Nephron (organoid): ENCODE measurements at regions not wholly inside any gene's neighbourhood (a gene's known extent, or its start where the extent isn't known, plus 50 kb on each side); places are given as distances from the start of the nearest gene placed in this dataset.

Experiments used
- H3K27ac Mint-ChIP-seq, 3 experiments: 2 replicates each; pipeline ENCODE4 v1.8.0; 2020; ENCODE audit warnings: mixed read lengths in 3 of 3, mild to moderate bottlenecking in 2 of 3, moderate library complexity in 1 of 3
- H3K27me3 Mint-ChIP-seq: 2 replicates; pipeline ENCODE4 v1.8.0; 2021; ENCODE audit warnings: low read depth, mild to moderate bottlenecking, moderate library complexity, mixed read lengths
- H3K36me3 Mint-ChIP-seq: 2 replicates; pipeline ENCODE4 v1.8.0; 2020; ENCODE audit warnings: low read depth, mixed read lengths
- H3K4me1 Mint-ChIP-seq: 2 replicates; pipeline ENCODE4 v1.8.0; 2020; ENCODE audit warnings: mixed read lengths
- H3K4me3 Mint-ChIP-seq, 3 experiments: 2 replicates each; pipeline ENCODE4 v1.8.0; 2020; ENCODE audit warnings: mild to moderate bottlenecking in 3 of 3, mixed read lengths in 3 of 3, moderate library complexity in 2 of 3
- H3K9me3 Mint-ChIP-seq: 2 replicates; pipeline ENCODE4 v1.8.0; 2020; ENCODE audit warnings: mixed read lengths
- CTCF ChIP-seq, 3 experiments: fragments of 200-600 bp; sonication (generic); IDR thresholded peaks; one replicate each; pipeline ENCODE4 v1.5.0; 2021; ENCODE audit warnings: antibody characterized with exemption in 3 of 3; ENCODE audit not compliant: unreplicated experiment in 3 of 3

DNA sequence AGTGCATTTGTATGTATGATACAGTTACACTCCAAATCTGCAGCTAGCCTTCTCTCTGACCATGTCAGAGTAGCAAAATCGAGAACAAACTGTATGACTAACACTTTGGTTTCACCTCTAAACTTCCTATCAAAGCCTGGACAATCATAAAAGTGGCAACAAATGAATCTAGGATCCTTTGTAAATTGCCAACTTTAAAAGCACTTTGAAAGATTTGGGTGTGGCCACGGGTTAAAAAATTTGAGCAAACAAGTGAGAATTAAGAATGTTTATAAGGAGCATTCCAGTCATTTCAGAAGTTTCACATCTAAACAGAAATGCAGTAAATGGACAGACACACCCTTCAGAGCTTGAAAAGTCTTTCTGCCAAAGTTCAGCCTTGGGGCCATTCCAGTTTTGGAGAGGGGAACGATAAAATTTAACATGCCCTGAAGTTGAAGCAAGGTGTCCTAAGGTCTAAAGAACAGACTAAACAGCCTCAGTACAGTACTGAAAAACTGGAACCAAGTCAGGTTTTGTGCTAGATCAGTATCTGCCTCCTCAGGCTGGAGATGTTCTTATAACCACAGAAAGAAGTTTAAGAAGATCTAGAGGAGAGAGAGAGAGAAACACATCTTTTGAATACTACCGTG is 181.9 kb upstream of the BDNF start:
- H3K36me3 Mint-ChIP-seq, result no peaks in the 10 kb centered on the region
- no peak overlapping the region for H3K4me3 Mint-ChIP-seq
- H3K27ac Mint-ChIP-seq, result no peak overlapping the region
- H3K9me3 Mint-ChIP-seq, result no peaks in the 10 kb centered on the region
- no peaks in the 10 kb centered on the region for H3K4me1 Mint-ChIP-seq
- TF ChIP-seq CTCF (IDR thresholded peaks at IDR 0.05; ENCODE audit: unreplicated experiment in 3 of 3), result no peak
- H3K27me3 Mint-ChIP-seq, result peaks cover 2% of the 10 kb centered on the region

DNA sequence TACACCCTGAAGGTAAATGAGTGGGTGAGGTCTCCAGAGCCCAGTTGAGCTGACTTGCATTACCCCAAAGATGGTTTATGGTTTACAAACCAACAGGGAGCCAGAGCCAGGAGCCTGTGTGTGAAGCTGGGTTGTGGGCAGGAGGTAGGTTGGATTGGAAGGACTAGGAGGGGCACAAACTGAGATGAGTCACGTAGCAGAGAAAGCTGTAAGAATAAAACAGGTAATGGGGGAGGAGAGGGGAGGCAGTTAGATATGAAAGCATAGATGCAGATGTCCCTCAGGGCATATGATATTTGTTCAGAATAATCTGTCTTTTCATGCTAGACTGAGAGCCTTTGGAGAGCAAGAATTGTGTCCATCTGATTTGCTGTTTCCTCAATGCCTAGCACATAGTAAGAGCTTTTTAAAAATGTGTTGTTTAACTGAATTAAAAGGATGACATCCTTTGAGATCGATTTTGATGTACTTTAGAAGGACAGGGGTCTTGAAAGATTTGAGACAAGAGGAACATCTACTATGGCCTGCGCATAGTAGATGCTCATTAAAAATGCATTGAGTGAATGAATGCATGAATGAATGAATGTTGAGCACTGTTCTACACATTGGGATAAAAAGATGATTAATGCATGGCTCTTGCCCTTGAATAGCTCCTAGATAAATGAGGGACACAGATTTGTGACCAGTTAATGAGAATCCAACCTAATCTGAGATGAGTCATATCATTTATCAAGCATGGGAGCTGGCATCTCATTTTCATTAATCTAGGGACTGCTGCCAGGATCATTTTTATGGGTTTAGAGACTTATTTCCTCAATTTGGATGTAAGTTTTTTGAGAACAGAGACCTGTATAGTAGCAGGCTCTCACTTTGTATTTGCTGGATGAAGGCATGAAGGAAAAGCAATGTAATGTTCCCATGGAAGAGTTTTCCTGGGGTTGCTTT is 175.8 kb upstream of the BDNF start:
- Mint-ChIP-seq H3K36me3 (no peaks in the 10 kb centered on the region), H3K27me3 (peaks cover 3% of the 10 kb centered on the region), H3K9me3 (no peaks in the 10 kb centered on the region), H3K4me3 (no peak overlapping the region), H3K4me1 (no peaks in the 10 kb centered on the region), H3K27ac (no peak overlapping the region)
- TF ChIP-seq CTCF (IDR thresholded peaks at IDR 0.05; ENCODE audit: unreplicated experiment in 3 of 3), result no peak

- H3K36me3 Mint-ChIP-seq, result no peaks in the 10 kb centered on the region
- peak overlapping the region in 1 of 3 experiments; percentile 8 for H3K27ac Mint-ChIP-seq
- no peak overlapping the region for H3K4me3 Mint-ChIP-seq
Observed at GRCh38 chr11:27874998-27875830, 175.0 kb upstream of the BDNF start.

DNA sequence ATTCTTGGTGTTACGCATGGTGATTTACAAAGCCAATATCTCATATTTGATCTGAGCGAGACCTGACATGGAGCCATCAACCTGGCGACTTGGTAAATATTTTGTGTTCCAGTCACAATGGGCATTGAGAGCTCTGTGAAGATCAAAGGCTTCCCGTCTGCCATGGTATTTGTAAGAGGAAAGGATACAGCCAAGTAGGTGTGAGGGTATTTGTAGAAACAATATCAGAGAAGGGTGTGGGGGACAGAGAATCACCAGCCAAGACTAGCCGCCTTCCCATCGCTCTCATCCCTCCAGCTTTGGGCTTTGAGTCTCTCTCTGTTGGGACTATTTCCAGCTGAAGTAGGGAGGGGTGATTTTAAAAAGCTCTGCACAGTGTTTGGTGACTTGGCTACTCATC is 173.4 kb upstream of the BDNF start:
- Mint-ChIP-seq H3K36me3 (no peaks in the 10 kb centered on the region), H3K4me3 (no peak overlapping the region), H3K4me1 (no peaks in the 10 kb centered on the region), H3K27me3 (peaks cover 14% of the 10 kb centered on the region), H3K9me3 (no peaks in the 10 kb centered on the region), H3K27ac (no peak overlapping the region)
- no peak for TF ChIP-seq CTCF (IDR thresholded peaks at IDR 0.05; ENCODE audit: unreplicated experiment in 3 of 3)

More at GRCh38 chr11:27874998-27875830, 175.0 kb upstream of the BDNF start:
- Mint-ChIP-seq H3K9me3 (no peaks in the 10 kb centered on the region), H3K27me3 (peaks cover 10% of the 10 kb centered on the region), H3K4me1 (no peaks in the 10 kb centered on the region)
- TF ChIP-seq CTCF (IDR thresholded peaks at IDR 0.05; ENCODE audit: unreplicated experiment in 3 of 3), result no peak

DNA sequence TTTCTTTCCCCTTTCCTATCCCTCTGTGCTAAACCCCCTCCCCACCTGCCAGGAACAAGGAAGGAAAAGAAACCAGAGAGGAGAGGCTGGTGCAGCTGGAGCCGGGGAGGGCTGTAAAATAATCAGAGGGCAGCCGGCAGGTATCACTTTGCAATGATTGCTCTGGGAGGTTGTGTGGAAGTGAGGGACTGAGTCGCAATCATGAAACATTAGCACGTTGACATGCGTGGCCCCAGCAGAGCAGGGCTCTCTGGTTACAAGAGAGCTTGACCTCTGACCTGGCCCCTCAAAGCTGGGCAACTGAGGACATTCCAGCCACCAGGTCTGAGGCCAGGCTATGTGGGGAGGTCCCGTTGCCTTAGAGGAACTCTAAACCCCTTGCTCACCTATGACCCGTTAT is 170.8 kb upstream of the BDNF start:
- no peak for TF ChIP-seq CTCF (IDR thresholded peaks at IDR 0.05; ENCODE audit: unreplicated experiment in 3 of 3)
- H3K9me3 Mint-ChIP-seq, result no peaks in the 10 kb centered on the region
- H3K4me3 Mint-ChIP-seq, result peak overlapping the region in 1 of 3 experiments; percentile 21
- H3K4me1 Mint-ChIP-seq, result no peaks in the 10 kb centered on the region
- H3K36me3 Mint-ChIP-seq, result no peaks in the 10 kb centered on the region
- peaks cover 17% of the 10 kb centered on the region for H3K27me3 Mint-ChIP-seq
- no peak overlapping the region for H3K27ac Mint-ChIP-seq
